ENCODE measurements at regions not wholly inside any gene's neighbourhood (a gene's known extent, or its start where the extent isn't known, plus 50 kb on each side); places are given as distances from the start of the nearest gene placed in this dataset.
"Not testable (repeated sequence)": the region's sequence is repeated elsewhere in the genome, so short reads cannot be mapped to it uniquely, and the experiment has no call there.

DNA sequence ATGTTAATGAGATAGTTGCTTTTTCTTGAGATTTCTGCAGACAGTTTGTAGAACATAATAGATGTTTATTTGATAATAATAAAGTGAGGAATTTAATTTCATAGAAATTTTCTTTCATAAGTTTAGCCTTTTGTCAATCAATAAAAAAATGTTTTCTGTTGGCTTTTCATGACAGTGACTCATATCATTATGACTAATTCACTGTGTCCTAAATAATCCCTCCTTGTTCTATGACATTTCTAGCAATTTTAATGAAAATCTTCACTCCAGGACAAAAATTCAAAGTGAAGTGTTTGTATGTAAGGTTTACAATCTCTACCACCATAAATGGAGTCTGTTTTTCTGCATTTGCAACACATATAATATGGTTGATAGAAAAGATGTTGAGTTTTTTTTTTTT is 109.9 kb downstream of the UTRN start:
- DNase-seq (ENCODE audit: low read depth in 2 of 2): no peak

DNA sequence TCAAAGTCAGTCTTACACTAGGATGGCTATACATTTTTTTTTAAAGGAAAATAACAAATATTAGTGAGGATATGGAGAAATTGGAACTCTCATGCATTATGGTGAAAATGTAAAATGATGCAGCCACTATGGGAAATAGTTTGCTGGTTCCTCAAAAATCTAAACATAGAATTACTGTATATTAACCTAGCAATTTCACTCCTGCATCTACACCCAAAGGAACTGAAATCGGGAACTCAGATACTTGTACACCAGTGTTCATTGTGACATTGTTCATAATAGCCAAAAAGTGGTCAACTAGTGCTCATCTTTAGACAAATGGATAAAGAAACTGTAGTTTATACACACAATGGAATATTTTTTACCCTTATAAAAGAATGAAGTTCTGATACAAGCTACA is 110.7 kb downstream of the UTRN start:
- DNase-seq (ENCODE audit: low read depth in 2 of 2): no peak

GRCh38 chr6:144397141-144397540 is 112.0 kb downstream of the UTRN start:
- no peak for DNase-seq (ENCODE audit: low read depth in 2 of 2)

- DNase-seq (ENCODE audit: low read depth in 2 of 2): no peak
These were observed 115.2 kb downstream of the UTRN start for GRCh38 chr6:144400321-144400720.

DNA sequence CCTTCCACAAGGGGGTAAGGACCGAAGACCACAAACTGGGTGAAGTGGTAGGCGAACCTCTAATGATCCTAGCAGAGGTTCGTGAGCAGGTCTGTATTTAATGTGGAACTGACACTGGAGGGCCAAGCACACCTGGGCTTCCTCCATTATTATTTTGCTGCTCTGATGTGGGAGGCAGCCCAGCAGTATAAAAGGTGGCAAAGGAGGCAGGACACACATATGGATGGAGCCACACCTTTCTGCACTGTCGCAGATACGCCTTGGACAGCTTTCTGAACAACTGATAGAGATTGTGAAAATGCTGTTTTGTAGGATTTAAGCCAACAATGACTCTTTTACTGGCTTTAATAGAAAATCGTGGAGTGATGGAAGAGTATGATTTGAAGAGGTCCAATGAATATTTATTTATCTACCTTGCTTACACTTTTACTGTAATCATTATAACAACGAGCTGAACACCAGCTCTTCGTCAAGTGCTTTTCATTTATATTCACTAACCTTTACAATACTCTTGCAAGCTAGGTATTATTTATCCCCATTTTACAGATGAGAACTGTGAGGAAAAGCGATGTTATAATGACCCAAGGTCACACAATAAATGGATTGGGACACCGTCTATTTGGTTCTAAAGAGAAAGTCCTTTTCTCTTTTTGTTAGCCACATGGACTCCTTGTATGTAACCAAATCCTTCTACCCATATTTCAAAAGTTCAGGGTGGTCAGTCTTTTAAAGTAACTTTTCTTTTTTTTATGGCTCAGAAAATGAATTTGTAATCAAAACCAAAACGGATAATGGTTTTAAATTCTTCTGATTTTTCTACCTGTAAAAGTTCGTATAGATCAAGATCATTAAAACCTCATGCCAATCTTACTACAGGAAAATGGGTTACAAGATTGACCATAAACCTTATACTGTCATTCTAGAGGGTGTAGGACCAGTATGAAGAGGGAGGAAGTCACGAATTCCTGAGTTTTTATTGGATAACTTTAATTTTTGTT is 116.9 kb downstream of the UTRN start:
- DNase-seq (ENCODE audit: low read depth in 2 of 2): no peak

DNA sequence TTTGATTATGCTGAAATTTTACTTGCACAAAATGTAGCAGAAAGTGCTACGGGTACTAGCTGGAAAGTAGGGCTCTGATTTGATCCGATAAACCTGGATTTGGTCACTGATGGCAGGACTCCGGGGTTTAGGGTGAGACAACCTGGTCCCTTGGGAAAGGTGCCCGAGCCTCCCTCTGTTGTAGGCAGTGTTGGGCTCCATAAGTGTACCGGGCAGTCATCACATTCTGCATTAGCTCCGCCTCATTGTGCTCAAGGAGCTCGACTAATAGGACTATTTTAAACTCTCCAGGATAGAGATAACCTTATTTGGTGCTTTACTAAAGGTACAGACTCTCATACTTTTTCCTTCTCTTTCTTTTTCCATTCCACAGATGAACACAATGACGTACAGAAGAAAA is 117.6 kb downstream of the UTRN start:
- no peak for DNase-seq (ENCODE audit: low read depth in 2 of 2)

- no peak for DNase-seq (ENCODE audit: low read depth in 2 of 2)
These were observed 120.0 kb downstream of the UTRN start for GRCh38 chr6:144405163-144405562.

- no peak for DNase-seq (ENCODE audit: low read depth in 2 of 2)
These were observed 121.7 kb downstream of the UTRN start for GRCh38 chr6:144406796-144407195.

GRCh38 chr6:144408161-144408560 is 123.0 kb downstream of the UTRN start:
- no peak for DNase-seq (ENCODE audit: low read depth in 2 of 2)

DNA sequence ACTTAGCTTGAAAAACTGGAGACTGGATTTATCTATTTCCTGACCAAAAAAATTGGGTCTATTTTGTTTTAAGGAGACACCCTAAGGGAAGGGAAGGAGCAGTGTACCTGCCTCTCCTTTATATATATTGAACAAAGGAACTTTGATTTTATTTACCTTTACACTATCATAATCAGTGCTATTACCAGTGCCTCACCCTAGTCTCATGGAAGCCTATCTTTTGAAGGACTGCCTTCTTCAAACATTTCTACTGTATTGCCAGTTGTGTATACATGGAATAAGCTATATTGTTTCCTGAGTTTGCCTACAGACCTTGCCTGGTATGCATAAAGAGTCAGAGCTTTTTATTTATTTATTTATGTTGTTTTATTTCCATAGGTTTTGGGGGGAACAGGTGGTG is 124.9 kb downstream of the UTRN start:
- no peak for DNase-seq (ENCODE audit: low read depth in 2 of 2)

GRCh38 chr6:144410574-144410973 is 125.4 kb downstream of the UTRN start:
- DNase-seq (ENCODE audit: low read depth in 2 of 2): not testable (repeated sequence)

- no peak for DNase-seq (ENCODE audit: low read depth in 2 of 2)
These were observed 126.5 kb downstream of the UTRN start for GRCh38 chr6:144411531-144412165.

DNA sequence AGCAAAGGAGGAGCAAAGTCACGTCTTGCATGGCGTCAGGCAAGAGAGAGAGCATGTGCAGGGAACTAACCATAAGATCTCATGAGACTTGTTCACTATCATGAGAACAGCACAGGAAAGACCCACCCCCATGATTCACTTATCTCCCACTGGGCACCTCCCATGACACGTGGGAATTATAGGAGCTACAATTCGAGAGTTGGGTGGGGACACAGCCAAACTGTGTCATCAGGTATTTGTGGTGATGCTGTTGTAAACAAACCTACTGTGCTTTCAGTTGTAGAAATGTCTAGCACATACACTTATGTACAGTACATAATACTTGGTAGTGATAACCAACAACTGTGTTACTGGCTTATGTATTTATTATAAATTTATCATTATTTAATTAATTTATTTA is 128.3 kb downstream of the UTRN start:
- DNase-seq (ENCODE audit: low read depth in 2 of 2): no peak

DNA sequence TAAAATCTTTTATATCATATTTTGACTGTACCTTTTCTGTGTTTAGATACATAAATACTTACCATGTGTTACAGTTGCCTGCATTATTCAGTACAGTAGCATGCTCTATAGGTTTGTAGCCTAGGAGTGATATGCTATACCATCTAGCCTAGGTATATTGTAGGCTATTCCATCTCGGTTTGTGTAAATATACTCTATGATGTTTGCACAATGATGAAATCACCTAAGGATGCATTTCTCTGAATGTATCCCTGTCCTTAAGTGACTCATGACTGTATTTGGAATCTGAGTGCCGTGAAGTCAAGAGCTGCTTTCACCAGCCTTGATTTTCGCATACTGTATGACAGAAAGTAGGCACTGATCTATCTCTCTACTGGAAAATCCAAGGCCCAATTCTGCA is 129.9 kb downstream of the UTRN start:
- DNase-seq (ENCODE audit: low read depth in 2 of 2): no peak

DNA sequence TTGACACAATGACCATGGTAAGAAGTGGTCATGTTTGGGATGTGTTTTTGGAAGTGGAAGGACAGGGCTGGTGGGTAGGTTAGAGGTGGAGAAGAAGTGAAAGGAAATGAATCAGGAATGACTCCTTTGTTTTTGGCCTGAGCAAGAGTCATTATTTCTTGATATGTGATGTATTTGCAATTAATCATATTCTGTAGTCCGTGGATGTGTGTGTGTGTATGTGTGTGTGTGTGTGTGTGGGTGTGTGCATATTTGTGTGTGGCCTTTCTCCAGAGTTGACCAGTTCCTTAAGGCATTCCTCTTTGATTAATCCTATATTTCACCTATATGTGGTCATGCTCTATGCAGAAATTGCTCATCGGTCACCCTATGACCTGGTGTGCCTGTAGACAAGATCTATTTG is 130.7 kb downstream of the UTRN start:
- no peak for DNase-seq (ENCODE audit: low read depth in 2 of 2)

- no peak for DNase-seq (ENCODE audit: low read depth in 2 of 2)
These were observed 131.1 kb downstream of the UTRN start for GRCh38 chr6:144416244-144416643.

- no peak for DNase-seq (ENCODE audit: low read depth in 2 of 2)
These were observed 131.6 kb downstream of the UTRN start for GRCh38 chr6:144416773-144417172.

- DNase-seq (ENCODE audit: low read depth in 2 of 2): no peak
These were observed 132.5 kb downstream of the UTRN start for GRCh38 chr6:144417681-144418080.

- no peak for DNase-seq (ENCODE audit: low read depth in 2 of 2)
These were observed 133.9 kb downstream of the UTRN start for GRCh38 chr6:144418959-144419545.

- DNase-seq (ENCODE audit: low read depth in 2 of 2): no peak
These were observed 138.0 kb downstream of the UTRN start for GRCh38 chr6:144423167-144423566.

DNA sequence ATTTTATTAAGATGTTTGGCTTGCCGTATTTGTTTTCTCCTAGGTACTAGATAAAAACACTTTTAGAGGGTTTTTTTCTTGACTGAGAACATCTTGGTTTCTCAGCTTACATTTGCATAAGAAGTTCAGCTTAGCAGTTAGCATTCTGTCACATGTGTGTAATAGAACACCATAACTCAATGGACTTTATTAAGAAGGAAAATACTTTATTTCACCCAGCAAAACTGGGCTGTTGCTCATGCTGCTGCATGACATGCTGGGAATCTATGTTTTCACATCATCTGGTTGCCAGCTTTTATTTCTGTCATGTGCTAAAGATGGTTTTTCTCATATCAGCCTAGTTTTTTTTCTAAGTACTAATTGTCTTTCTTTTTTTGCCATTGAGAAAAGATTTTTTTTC is 144.6 kb downstream of the UTRN start:
- no peak for DNase-seq (ENCODE audit: low read depth in 2 of 2)

DNA sequence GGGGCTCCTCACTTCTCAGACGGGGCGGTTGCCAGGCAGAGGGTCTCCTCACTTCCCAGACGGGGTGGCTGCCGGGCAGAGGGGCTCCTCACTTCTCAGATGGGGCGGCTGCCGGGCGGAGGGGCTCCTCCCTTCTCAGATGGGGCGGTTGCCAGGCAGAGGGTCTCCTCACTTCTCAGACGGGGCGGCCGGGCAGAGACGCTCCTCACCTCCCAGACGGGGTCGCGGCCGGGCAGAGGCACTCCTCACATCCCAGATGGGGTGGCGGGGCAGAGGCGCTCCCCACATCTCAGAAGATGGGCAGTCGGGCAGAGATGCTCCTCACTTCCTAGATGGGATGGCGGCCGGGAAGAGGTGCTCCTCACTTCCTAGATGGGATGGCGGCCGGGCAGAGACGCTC is 148.3 kb downstream of the UTRN start:
- DNase-seq (ENCODE audit: low read depth in 2 of 2): not testable (repeated sequence)
